NCI-H748 (cell line): ENCODE measurements at regions not wholly inside any gene's neighbourhood (a gene's known extent, or its start where the extent isn't known, plus 50 kb on each side); places are given as distances from the start of the nearest gene placed in this dataset.
"Not testable (repeated sequence)": the region's sequence is repeated elsewhere in the genome, so short reads cannot be mapped to it uniquely, and the experiment has no call there.

Experiments
- DNase-seq: peaks from one replicate; lab custom pipeline; 2025; ENCODE audit not compliant: unreplicated experiment; lab: John Stamatoyannopoulos, UW

- no peak for DNase-seq
Observed at GRCh38 chr2:36302911-36303310, 52.7 kb upstream of the CRIM1 start.

- DNase-seq: no peak
Observed at GRCh38 chr2:36301843-36302242, 53.7 kb upstream of the CRIM1 start.

DNA sequence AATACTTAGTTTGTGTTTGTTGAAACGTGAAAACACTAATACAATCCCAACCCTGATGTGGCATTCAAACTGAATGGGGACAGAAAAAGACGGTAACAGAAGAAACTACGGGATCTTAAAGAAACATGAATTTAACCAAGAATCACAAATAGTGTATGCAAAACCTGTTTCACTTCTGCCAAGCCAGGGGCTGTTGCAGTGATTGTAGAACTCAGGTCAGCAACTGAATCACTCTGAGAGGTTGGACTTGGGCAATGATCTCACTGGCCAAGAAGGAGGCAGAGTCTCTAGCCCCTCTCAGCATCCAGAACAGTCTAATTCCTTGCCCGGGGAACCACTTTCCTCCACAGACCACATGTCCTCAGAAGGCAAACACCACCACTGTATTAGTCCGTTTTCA is 54.9 kb upstream of the CRIM1 start:
- no peak for DNase-seq

- DNase-seq: no peak
Observed at GRCh38 chr2:36296798-36297197, 58.8 kb upstream of the CRIM1 start.

- no peak for DNase-seq
Observed at GRCh38 chr2:36294316-36294721, 61.3 kb upstream of the CRIM1 start.

- no peak for DNase-seq
Observed at GRCh38 chr2:36290306-36290856, 65.2 kb upstream of the CRIM1 start.

DNA sequence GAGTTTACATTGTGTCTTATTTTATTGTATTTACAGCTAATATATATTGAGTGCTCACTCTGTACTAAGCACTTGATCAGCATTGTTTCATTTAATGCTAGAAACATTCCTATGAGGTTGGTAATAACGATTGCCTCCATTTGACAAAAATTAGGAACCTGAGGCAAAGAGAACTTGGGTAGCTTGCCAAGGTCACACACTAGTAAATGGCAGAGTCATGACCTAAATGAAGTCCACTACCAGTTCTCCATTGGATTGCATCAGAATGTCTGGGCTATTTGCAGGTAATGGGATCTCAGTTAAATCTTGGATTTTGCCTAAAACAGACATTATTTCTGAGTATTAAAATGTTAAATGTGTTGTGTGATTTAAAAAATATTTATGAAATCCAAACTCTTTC is 65.8 kb upstream of the CRIM1 start:
- no peak for DNase-seq

GRCh38 chr2:36287363-36288275 is 68.0 kb upstream of the CRIM1 start:
- DNase-seq: no peak

DNA sequence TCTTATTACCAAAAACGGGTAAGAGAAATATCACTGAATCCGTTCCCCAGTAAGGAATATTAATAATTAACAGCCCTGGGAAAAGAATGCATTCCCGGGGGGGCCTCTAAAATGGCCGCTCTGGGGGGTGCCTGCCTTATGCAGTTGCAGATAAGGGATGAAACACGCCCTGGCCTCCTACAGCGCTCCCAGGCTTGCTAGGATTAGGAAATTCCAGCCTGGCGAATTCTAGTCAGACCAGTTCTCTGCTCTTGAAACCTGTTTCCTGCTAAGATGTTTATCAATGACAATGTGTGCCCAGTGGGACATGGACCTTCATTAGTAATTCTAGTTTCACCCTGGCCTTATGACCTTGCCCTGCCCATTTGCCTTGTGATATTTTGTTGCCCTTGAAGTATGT is 76.1 kb upstream of the CRIM1 start:
- not testable (repeated sequence) for DNase-seq

DNA sequence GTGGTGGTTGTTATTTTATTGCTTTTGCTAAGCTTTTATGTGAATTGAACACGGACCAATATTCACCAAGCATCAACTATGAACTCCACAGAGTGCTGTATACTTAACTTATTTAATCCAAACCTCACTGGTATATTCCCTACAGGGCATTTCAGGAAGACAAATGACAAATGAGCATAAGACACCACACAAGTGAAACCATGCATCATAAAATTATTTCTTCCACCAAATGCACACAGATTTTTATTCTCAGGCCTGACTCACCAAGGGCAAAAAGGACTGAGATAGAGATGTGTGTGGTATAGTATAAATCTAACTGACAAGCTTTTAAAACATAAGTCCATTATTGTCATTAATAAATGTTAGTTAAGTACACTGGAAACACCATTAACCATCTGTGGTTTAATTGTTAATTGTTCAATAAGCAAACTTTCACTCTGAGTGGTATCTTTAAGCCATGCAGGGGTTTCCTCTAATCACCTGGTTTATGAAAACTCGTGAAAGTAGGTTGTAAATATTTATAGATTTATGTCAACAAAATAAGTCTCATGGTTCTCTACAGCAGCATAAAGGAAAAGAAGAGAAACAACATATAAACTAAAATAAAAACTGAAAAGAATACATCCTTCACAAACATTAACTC is 77.6 kb upstream of the CRIM1 start:
- no peak for DNase-seq

DNA sequence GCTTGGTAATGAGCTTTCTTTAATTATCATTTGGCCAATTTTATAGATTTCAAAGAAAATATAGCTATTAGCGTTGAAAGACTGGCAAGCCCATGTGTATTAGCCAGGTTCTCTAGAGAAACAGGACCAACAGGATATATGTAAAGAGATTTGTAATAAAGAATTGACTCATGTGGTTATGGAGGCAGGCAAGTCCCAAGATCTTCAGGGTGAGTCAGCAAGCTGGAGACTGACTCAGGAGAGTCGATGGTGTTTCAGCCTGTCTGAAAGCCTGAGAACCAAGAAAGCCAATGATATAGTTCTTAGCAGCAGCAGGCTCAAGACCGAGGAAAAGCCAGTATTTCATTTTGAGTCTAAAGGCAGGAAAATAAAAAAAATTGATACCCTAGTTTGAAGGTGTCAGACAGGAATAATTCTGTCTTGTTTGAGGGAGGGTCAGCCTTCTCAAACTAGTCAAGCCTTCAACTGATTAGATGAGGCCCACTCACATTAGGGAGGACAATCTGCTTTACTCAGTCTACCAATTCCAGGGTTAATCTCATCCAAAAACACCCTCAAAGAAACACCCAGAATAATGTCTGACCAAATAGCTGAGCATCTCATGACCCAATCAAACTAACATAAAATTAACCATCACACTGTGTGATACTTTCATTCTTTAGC is 78.3 kb upstream of the CRIM1 start:
- DNase-seq: no peak

GRCh38 chr2:36271266-36271665 is 84.3 kb upstream of the CRIM1 start:
- no peak for DNase-seq

GRCh38 chr2:36270758-36271157 is 84.8 kb upstream of the CRIM1 start:
- no peak for DNase-seq

DNA sequence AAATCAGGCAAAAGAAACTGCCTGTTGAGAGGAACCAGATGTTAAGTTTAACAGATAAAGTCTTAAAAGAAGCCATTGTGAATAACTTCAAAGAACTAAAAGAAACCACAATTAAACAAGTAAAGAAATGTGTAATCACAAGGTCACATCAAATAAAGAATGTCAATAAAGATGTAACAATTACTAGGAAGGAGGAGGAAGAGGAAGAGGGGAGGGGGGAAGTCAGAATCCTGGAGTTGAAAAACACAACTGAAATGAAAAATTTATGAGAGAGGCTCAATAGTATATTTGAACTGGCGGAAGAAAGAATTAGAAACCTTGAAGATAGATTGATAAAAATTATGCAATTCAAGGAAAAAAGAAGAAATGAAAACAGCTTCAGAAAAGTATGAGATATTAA is 88.4 kb upstream of the CRIM1 start:
- no peak for DNase-seq

DNA sequence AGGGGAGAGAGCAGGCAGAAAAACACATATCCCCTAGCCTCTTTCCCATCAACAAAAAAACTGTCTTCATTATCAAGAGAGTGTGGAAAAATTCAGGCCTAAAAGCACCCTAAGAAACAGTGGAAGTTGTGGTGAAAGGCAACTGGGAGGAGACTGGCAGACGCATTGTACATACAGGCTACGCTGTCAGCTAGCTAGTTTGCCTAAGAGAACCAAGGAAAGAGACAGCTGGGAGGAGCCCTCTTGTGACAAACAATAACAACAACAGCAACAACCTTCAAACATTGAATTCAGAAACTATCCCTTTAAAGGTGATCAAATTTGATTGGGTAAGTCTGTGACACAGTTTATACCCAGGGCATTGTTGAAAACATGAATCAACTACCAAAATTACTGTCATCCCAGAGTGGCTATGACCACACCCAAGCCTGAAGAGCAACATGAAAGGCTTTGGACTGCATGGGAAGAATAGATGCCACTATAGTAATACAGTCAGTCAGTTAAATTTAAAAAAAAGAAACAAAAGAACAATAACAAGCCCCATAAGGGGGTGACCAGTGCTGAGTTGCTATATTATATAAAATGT is 88.9 kb upstream of the CRIM1 start:
- DNase-seq: no peak

DNA sequence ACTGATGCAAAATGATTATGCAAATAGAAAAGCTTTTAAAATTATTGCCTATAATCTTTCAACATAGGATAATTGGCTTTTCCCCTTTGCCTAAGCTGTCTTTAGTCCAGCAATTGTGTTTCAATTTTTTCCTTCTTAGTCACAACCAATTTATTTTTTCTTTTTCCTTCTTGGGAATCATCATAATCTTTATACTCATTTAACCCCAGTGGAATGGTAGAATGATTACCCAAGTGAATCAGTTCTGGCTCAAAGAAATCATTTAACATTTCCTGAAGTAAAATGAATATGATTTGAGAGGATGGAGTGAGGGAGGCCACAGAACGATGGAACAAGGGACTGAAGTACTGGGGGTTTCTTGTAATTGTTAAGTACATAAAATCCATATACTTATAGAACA is 93.0 kb upstream of the CRIM1 start:
- DNase-seq: no peak

GRCh38 chr2:36255863-36256262 is 99.7 kb upstream of the CRIM1 start:
- no peak for DNase-seq

GRCh38 chr2:36253086-36253485 is 102.5 kb upstream of the CRIM1 start:
- DNase-seq: no peak

- DNase-seq: no peak
Observed at GRCh38 chr2:36246320-36246990, 109.1 kb upstream of the CRIM1 start.

DNA sequence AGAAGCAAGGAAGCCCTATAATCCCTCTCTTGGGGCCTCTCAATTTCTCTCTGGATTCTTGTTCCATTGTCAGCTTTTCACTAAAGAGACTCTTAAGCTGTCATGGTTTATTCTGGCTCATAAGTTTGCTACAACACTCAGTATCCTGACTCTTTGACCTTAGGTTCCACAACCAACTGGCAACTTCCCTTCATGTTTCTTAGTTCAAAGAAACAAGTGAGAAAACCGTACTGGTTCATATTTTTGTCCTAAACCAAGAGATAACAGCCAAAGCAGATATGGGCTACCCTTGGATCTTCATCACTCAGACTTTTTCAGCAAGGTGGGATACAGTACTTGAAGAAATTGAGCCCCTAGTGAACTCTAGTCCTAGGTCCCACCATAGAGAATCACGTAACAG is 109.9 kb upstream of the CRIM1 start:
- no peak for DNase-seq

GRCh38 chr2:36238106-36238505 is 117.5 kb upstream of the CRIM1 start:
- no peak for DNase-seq
